ENCODE measurements at regions not wholly inside any gene's neighbourhood (a gene's known extent, or its start where the extent isn't known, plus 50 kb on each side); places are given as distances from the start of the nearest gene placed in this dataset.

DNA sequence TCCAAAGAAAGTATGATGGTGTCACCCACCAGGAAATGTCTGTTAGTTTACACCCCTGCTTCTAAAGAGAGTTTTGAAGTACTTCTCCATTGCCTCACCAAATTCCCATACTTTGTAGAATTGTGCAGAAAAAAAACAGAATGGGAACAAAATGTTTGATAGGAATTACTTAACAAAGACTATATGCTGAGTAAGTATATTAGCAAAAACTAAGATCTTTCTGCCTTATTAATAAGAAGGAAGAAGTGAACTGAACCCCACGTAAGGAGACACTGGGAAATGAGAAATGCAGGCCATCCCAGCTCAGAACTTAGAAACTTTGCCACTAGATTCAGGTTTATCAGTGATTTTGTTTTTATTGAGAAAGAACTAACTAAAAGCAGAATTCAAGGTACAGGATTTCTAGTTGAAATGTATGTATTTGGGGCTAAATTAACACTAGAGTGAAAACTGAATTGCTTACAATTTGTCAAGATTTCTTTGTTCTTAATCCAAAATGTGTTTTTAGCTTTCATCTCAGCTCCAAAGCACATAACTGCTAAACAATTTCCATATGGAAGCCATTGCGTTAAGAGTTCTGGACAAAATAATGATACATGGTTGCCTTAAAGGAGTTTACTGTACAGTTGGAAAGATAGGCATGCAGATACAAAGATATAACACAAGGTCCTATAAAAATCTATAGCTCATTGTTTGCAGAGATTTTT, 102.7 kb upstream of the BMP5 start:
- DNase-seq (ENCODE audit: insufficient read length, low spot score) (no peak), FAIRE-seq (no peak)
- TF ChIP-seq, protein P1, sequence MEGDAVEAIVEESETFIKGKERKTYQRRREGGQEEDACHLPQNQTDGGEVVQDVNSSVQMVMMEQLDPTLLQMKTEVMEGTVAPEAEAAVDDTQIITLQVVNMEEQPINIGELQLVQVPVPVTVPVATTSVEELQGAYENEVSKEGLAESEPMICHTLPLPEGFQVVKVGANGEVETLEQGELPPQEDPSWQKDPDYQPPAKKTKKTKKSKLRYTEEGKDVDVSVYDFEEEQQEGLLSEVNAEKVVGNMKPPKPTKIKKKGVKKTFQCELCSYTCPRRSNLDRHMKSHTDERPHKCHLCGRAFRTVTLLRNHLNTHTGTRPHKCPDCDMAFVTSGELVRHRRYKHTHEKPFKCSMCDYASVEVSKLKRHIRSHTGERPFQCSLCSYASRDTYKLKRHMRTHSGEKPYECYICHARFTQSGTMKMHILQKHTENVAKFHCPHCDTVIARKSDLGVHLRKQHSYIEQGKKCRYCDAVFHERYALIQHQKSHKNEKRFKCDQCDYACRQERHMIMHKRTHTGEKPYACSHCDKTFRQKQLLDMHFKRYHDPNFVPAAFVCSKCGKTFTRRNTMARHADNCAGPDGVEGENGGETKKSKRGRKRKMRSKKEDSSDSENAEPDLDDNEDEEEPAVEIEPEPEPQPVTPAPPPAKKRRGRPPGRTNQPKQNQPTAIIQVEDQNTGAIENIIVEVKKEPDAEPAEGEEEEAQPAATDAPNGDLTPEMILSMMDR (IDR thresholded peaks at IDR 0.05; ENCODE audit: insufficient read depth, missing control alignments) = no peak

DNA sequence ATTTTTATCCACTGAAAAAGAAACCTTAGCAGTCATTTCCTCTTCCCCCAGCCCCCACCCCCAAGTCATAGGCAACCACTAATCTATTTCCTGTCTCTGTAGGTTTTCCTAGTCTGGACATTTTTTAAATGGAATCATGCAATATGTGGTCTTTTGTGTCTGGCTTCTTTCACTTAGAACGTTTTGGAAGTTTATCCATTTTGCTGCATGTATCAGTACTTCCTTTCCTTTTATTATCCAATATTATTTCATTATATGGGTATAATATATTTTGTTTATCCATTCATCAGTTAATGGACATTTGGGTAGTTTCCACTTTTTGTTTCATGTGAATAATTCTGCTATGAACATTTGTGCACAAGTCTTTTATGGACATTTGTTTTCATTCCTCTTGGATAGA, 99.3 kb upstream of the BMP5 start:
- no peak for DNase-seq (ENCODE audit: insufficient read length, low spot score)
- no peak for FAIRE-seq
- TF ChIP-seq, protein P1 (IDR thresholded peaks at IDR 0.05; ENCODE audit: insufficient read depth, missing control alignments) = no peak

DNA sequence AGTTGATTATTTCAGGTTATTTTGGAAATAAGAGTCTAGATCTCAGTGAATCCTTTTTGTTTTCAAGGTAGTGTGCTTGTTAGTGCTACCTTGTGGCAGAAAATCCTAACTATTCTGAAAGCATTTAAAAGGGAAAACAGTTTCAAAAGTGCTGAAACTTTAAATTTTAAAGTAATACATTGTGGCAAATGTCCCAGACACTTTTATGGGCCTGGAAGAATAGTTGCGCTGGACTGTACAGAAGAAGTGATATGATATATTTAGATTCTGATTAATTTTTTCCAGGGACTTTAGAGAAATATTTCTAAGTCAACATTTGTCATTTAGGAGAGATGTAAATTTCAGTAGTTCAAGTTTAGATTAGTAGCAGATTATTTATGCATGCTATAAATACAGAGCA, 96.7 kb upstream of the BMP5 start:
- DNase-seq (ENCODE audit: insufficient read length, low spot score) (no peak), FAIRE-seq (no peak)
- TF ChIP-seq, protein P1 (IDR thresholded peaks at IDR 0.05; ENCODE audit: insufficient read depth, missing control alignments) = no peak

DNA sequence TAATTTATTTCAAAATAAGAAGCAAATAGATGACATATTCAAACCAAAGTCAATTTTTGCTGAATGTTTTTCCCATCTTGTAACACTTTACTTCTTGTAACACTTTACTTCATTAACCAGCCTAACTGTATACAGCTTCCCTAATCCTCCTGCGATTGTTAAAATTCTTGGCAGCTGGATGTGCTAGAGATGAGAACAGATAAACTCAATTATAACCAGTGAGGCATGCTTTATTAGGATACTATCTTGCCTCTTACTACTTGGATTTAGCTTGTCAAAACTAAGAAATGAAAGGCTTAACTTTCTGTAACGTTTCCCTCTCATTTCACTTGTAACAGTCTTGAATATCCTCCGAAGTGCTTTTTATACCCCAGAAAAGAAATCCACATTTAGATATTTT, 94.1 kb upstream of the BMP5 start:
- TF ChIP-seq, protein P1 (IDR thresholded peaks at IDR 0.05; ENCODE audit: insufficient read depth, missing control alignments) = no peak
- no peak for FAIRE-seq
- DNase-seq (ENCODE audit: insufficient read length, low spot score) = no peak

DNA sequence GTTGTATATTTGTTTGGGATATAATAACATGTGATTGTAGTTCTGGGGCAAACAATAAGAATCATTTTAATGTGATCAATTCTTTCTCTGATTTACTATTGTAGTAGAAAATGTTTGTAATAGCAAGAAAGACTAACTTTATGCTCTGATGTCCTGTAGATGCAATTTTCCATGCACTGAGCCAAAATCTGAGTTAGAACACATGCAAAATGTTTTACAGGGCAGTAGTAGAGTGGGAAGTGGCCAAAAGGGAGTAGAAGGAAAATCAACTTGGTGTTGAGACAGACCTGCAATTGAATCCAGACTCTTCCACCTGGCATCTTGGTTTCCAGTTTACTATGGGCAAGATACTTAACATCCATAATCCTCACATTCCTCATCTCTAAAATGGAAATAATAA, 93.5 kb upstream of the BMP5 start:
- TF ChIP-seq, protein P1 (IDR thresholded peaks at IDR 0.05; ENCODE audit: insufficient read depth, missing control alignments) = no peak
- no peak for DNase-seq (ENCODE audit: insufficient read length, low spot score)
- no peak for FAIRE-seq

- no peak for DNase-seq (ENCODE audit: insufficient read length, low spot score)
- FAIRE-seq = no peak
- TF ChIP-seq, protein P1 (IDR thresholded peaks at IDR 0.05; ENCODE audit: insufficient read depth, missing control alignments) = no peak
These were observed 88.7 kb upstream of the BMP5 start for GRCh38 chr6:55964136-55964535.

DNA sequence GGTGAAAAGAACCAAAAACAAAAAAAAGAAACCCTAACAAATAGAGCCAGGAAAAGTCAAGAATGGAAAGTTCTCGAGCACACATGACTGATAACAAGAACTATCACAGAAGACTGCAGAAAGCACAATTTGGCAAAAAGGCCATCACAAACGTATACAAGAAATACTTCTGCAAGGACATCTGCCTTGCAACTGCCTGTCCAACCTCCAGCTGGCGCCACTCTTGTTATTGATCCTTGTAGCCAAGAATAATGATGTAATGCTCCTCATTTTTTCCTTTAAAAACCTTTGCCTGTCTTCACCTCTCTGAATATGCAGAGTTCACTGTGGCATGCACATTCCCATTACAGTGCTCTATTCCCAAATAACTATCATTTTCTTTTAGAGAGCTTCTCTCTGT, 87.9 kb upstream of the BMP5 start:
- TF ChIP-seq, protein P1 (IDR thresholded peaks at IDR 0.05; ENCODE audit: insufficient read depth, missing control alignments) = no peak
- FAIRE-seq = no peak
- DNase-seq (ENCODE audit: insufficient read length, low spot score) = no peak
